GM12872 (cell line): ENCODE measurements at regions not wholly inside any gene's neighbourhood (a gene's known extent, or its start where the extent isn't known, plus 50 kb on each side); places are given as distances from the start of the nearest gene placed in this dataset.

Experiments
- CTCF ChIP-seq: IDR thresholded peaks from 3 replicates; pipeline ENCODE4 v1.5.1; 2011; ENCODE audit warnings: low read depth, mild to moderate bottlenecking, low read length, moderate library complexity; ENCODE audit not compliant: insufficient read depth

DNA sequence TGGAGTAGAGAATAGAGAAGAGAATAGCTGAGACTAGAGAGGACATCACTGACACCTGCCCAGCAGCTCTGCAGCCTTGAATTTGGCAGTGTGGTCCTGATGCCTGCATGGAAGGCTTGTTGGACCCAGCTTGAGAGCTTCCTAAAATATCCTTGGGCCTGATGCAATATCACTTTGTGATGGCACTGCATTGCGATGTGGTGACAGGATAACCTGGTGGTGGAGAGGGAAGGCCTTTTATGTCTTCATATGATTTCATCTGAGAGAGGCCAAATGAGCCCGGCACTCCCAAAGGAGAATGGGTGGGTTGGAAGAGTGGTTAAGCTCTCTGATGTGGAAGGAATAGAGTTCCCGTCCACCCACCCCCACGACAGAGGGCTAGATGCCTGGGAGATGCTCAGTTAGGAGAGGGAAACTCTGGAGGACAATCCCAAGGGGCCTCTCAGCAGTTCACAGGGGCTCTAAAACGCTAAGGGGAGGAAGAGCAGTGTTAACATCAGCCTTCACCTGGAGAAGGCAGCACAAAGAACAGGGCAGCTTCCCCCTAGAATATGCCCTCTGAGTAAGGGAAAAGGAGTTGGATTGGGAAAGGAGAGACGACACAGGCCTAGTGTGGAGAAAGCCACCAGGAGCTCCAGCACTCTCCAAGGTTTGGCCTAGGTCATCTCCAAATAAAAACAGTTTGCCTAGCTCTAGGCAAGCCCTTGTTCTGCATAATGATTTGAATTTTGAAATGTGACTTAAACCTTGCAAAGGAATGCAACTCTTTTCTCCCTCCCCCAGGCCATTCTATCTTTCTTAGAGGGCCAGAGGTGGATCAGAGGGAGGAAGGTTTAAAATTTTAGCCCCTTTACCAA lies 99.8 kb upstream of the SSBP2 start:
- TF ChIP-seq CTCF: no peak

GRCh38 chr5:81849770-81850367 lies 99.0 kb upstream of the SSBP2 start:
- TF ChIP-seq CTCF: no peak

GRCh38 chr5:81848362-81848880 lies 97.5 kb upstream of the SSBP2 start:
- no peak for TF ChIP-seq CTCF

DNA sequence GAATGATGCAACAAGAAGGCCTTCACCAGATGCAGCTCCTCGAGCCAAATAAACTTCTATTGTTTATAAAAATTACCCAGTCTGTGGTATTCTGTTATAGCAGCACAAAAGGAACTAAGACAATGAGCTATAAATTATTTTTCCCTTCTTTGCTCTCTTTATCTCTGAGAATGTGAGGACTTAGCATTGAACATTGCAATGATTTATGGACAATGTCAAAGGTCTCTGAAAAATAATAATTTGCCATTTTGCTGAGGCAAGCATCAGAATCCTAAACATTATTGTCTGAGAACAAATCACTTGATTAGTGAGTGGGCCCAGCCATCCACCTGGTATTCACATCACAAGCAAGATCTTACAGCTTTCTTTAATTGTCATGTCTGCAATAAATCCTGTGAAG lies 95.4 kb upstream of the SSBP2 start:
- TF ChIP-seq CTCF: no peak

DNA sequence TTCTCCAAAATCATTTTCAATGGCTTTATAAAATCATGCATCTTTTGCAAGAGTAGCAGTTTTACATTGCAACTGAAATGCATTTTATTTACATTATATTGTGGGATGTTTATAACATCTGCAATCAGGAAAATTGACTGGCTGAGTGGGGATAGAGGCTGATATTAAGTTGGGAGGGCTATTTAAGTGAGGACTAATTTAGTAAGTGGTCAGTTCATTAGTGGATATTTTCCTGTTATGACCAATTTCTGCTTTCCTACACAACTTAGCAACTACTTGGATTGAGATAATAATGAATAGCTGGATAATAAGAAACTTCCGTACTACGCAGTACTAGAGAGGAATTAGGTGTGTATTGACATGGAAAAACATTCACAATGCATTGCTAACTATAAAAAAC lies 92.9 kb upstream of the SSBP2 start:
- no peak for TF ChIP-seq CTCF

GRCh38 chr5:81842795-81843398 lies 92.0 kb upstream of the SSBP2 start:
- TF ChIP-seq CTCF: no peak

- no peak for TF ChIP-seq CTCF
Measured at GRCh38 chr5:81839034-81839433, 88.1 kb upstream of the SSBP2 start.
